Brain microvascular endothelial cell (primary cell): ENCODE measurements at regions not wholly inside any gene's neighbourhood (a gene's known extent, or its start where the extent isn't known, plus 50 kb on each side); places are given as distances from the start of the nearest gene placed in this dataset.

Experiments
- DNase-seq: peaks from one replicate; pipeline ENCODE4 v3.0.0-alpha.2; 2020
- H3K27ac ChIP-seq: fragments of 250-450 bp; sonication (Bioruptor Pico); 2 replicates; pipeline ENCODE4 v1.5.1; 2020; ENCODE audit warnings: mild to moderate bottlenecking, moderate library complexity
- H3K27me3 ChIP-seq: fragments of 250-450 bp; sonication (Bioruptor Pico); replicated peaks from 2 replicates; pipeline ENCODE4 v1.5.1; 2020; ENCODE audit warnings: mild to moderate bottlenecking
- H3K36me3 ChIP-seq: fragments of 250-450 bp; sonication (Bioruptor Pico); replicated peaks from 2 replicates; pipeline ENCODE4 v1.5.1; 2020; ENCODE audit warnings: mild to moderate bottlenecking
- H3K4me3 ChIP-seq: 2 replicates; pipeline ENCODE4 v1.5.1; 2011; ENCODE audit warnings: low read depth, mild to moderate bottlenecking, control low read depth, low read length, moderate library complexity
- CTCF ChIP-seq: IDR thresholded peaks from 2 replicates; pipeline ENCODE4 v1.5.1; 2011; ENCODE audit warnings: low read depth, mild to moderate bottlenecking, moderate library complexity, low read length, control low read depth, inconsistent platforms; ENCODE audit errors: missing control alignments
- in situ Hi-C: cut with HindIII; loops from 2 replicates; pipeline ENCODE4 v1.10.0; 2017; ENCODE audit warnings: low sequenced_read_pairs, low pct_ligation_motif_present

- no peak for TF ChIP-seq CTCF
- in situ Hi-C loops: no loop called here
- no peaks in the 10 kb centered on the region for H3K27me3 ChIP-seq
Measured at GRCh38 chr7:33784000-33784399, 121.3 kb upstream of the BMPER start.

GRCh38 chr7:33788531-33788930 is 116.8 kb upstream of the BMPER start:
- no peak overlapping the region for H3K27ac ChIP-seq
- no peak for DNase-seq
- no peaks in the 10 kb centered on the region for H3K36me3 ChIP-seq
- in situ Hi-C loops: no loop called here
- H3K4me3 ChIP-seq: no peak overlapping the region
- TF ChIP-seq CTCF: no peak
- no peaks in the 10 kb centered on the region for H3K27me3 ChIP-seq

More at GRCh38 chr7:33784000-33784399, 121.3 kb upstream of the BMPER start:
- Histone ChIP-seq H3K4me3 (no peak overlapping the region), H3K36me3 (no peaks in the 10 kb centered on the region), H3K27ac (no peak overlapping the region)
- DNase-seq: no peak

- Histone ChIP-seq H3K36me3 (no peaks in the 10 kb centered on the region), H3K27me3 (no peaks in the 10 kb centered on the region), H3K27ac (no peak overlapping the region), H3K4me3 (no peak overlapping the region)
- in situ Hi-C loops: no loop called here
- DNase-seq: no peak
- no peak for TF ChIP-seq CTCF
Measured at GRCh38 chr7:33789871-33790630, 115.3 kb upstream of the BMPER start.

GRCh38 chr7:33790746-33791145 is 114.6 kb upstream of the BMPER start:
- in situ Hi-C loops: no loop called here
- Histone ChIP-seq H3K27ac (no peak overlapping the region), H3K27me3 (no peaks in the 10 kb centered on the region), H3K36me3 (no peaks in the 10 kb centered on the region), H3K4me3 (no peak overlapping the region)
- no peak for DNase-seq
- no peak for TF ChIP-seq CTCF

GRCh38 chr7:33792041-33792440 is 113.3 kb upstream of the BMPER start:
- Histone ChIP-seq H3K36me3 (no peaks in the 10 kb centered on the region), H3K27me3 (no peaks in the 10 kb centered on the region), H3K4me3 (no peak overlapping the region), H3K27ac (no peak overlapping the region)
- no peak for DNase-seq
- in situ Hi-C loops: no loop called here
- TF ChIP-seq CTCF: no peak

GRCh38 chr7:33792547-33793105 is 112.7 kb upstream of the BMPER start:
- no peaks in the 10 kb centered on the region for H3K27me3 ChIP-seq
- TF ChIP-seq CTCF: no peak
- H3K36me3 ChIP-seq: no peaks in the 10 kb centered on the region
- H3K4me3 ChIP-seq: no peak overlapping the region
- in situ Hi-C loops: no loop called here
- no peak for DNase-seq
- H3K27ac ChIP-seq: no peak overlapping the region
